Peyer's patch (tissue), 4 donors: ENCODE measurements at regions not wholly inside any gene's neighbourhood (a gene's known extent, or its start where the extent isn't known, plus 50 kb on each side); places are given as distances from the start of the nearest gene placed in this dataset.

Experiments
- DNase-seq, 3 donors: peaks; one replicate each; pipeline ENCODE4 v3.0.0-alpha.2; 2017 to 2019
- H3K27ac ChIP-seq, 4 donors: fragments of 200-600 bp; sonication (generic); one replicate each; pipeline ENCODE4 v1.5.1; 2016 to 2019
- H3K27me3 ChIP-seq, 2 donors: fragments of 200-600 bp; sonication (generic); one replicate each; pipeline ENCODE4 v1.5.1; 2019
- H3K36me3 ChIP-seq, 3 donors: fragments of 200-600 bp; sonication (generic); one replicate each; pipeline ENCODE4 v1.5.1; 2016 to 2019
- H3K4me1 ChIP-seq, 4 donors: fragments of 200-600 bp; sonication (generic); one replicate each; pipeline ENCODE4 v1.5.1; 2016 to 2019
- H3K4me3 ChIP-seq, 4 donors: fragments of 200-600 bp; sonication (generic); 1 replicate in 3 of 4; 2 replicates in 1 of 4; pipeline ENCODE4 v1.5.1; 2016 to 2019; ENCODE audit warnings: mild to moderate bottlenecking in 1 of 4
- H3K9me3 ChIP-seq, 4 donors: fragments of 200-600 bp; sonication (generic); one replicate each; pipeline ENCODE4 v1.5.1; 2016 to 2019; ENCODE audit warnings: mild to moderate bottlenecking in 1 of 4
- POLR2A ChIP-seq, 2 donors: fragments of 450-650 bp; IDR thresholded peaks; one replicate each; pipeline ENCODE4 v1.5.1; 2017; ENCODE audit warnings: antibody characterized with exemption in 2 of 2, mild to moderate bottlenecking in 2 of 2, moderate library complexity in 2 of 2
- TF ChIP-seq, protein P1 (sequence below), 6 experiments: fragments of 450-650 bp in 4 of 6; fragments of 200-600 bp in 2 of 6; sonication (generic) in 1 of 6; IDR thresholded peaks; one replicate each; pipeline ENCODE4 v1.5.1; 2017 to 2019; ENCODE audit warnings: antibody characterized with exemption in 6 of 6, mild to moderate bottlenecking in 3 of 6, moderate library complexity in 1 of 6

DNA sequence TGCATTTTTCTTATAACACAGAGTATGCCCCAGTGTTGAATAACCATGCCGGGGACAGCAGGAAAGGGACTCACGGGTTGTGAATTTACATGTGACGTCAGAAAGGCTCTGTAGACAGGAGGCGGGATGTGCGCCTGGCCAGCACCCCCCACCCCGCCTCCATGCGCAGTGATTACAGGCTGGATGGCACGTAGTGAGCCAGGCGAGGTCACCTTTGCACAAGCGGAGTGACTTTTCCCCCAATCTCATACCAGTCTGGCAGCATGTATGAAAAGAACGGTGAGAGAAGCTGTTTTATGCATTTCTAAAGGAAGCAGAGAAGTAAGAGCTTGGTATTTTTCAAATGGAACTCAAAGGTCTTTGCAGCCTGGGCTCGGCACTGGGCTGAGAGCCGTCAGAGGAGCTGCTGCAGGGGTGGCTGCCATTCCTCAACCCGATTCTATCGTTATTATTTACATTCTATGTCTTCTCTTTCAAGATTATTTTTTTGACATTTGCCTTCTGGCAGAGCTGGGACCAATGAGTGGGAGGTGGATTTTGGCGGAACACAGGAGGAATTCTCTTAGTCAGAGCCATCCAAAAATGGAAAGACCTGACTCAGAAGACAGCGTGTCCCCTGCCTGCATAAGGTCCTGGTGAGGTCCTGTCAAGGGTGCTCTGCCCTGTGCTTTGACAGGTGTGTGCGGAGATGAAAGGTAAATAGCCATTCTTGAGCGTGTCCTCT is 115.6 kb upstream of the SLC45A1 start:
- TF ChIP-seq POLR2A (IDR thresholded peaks at IDR 0.05), result no peak
- TF ChIP-seq, protein P1, sequence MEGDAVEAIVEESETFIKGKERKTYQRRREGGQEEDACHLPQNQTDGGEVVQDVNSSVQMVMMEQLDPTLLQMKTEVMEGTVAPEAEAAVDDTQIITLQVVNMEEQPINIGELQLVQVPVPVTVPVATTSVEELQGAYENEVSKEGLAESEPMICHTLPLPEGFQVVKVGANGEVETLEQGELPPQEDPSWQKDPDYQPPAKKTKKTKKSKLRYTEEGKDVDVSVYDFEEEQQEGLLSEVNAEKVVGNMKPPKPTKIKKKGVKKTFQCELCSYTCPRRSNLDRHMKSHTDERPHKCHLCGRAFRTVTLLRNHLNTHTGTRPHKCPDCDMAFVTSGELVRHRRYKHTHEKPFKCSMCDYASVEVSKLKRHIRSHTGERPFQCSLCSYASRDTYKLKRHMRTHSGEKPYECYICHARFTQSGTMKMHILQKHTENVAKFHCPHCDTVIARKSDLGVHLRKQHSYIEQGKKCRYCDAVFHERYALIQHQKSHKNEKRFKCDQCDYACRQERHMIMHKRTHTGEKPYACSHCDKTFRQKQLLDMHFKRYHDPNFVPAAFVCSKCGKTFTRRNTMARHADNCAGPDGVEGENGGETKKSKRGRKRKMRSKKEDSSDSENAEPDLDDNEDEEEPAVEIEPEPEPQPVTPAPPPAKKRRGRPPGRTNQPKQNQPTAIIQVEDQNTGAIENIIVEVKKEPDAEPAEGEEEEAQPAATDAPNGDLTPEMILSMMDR (IDR thresholded peaks at IDR 0.05), result no peak
- Histone ChIP-seq H3K27ac (peak overlapping the region; percentile 43 to 80 (median 51)), H3K4me3 (no peak overlapping the region), H3K9me3 (no peaks in the 10 kb centered on the region), H3K4me1 (peaks cover 0 to 29% (median 0%) of the 10 kb centered on the region in 4 donors), H3K27me3 (no peaks in the 10 kb centered on the region), H3K36me3 (no peaks in the 10 kb centered on the region)
- peak in 2 of 3 donors; percentile 60 to 64 for DNase-seq

DNA sequence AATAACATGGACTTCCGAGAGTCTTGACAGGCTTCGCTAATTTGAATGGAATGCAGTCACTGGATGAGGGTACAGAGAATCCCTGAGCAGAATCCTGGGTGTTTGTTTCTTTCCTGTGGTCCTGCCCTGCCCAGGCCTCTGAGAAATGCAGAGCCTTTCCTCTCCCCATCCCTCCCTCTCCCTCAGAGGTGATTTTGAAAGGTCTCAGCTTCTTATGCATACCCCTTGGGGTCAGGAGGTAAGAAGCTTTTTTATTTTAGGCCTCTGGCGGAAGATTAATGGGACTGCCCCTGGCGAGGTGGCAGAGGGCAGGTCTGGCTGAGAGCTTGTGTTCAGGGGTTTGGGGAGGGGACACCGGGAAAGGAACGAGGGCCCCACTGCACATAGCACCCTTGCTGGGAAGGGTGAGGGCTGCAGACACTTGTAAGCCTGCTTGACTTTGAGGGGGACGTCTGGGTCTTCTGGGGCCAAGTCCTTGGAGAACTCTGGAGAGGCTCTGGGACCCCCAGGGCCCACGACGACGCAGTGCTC is 116.5 kb upstream of the SLC45A1 start:
- no peaks in the 10 kb centered on the region for H3K9me3 ChIP-seq
- peaks cover 0 to 31% (median 0%) of the 10 kb centered on the region in 4 donors for H3K4me1 ChIP-seq
- H3K4me3 ChIP-seq, result no peak overlapping the region
- no peak for DNase-seq
- TF ChIP-seq, protein P1 (IDR thresholded peaks at IDR 0.05), result no peak
- no peak for TF ChIP-seq POLR2A (IDR thresholded peaks at IDR 0.05)
- H3K27ac ChIP-seq, result peak overlapping the region in 3 of 4 donors; percentile 46 to 80 (median 56)
- no peaks in the 10 kb centered on the region for H3K36me3 ChIP-seq
- H3K27me3 ChIP-seq, result no peaks in the 10 kb centered on the region

DNA sequence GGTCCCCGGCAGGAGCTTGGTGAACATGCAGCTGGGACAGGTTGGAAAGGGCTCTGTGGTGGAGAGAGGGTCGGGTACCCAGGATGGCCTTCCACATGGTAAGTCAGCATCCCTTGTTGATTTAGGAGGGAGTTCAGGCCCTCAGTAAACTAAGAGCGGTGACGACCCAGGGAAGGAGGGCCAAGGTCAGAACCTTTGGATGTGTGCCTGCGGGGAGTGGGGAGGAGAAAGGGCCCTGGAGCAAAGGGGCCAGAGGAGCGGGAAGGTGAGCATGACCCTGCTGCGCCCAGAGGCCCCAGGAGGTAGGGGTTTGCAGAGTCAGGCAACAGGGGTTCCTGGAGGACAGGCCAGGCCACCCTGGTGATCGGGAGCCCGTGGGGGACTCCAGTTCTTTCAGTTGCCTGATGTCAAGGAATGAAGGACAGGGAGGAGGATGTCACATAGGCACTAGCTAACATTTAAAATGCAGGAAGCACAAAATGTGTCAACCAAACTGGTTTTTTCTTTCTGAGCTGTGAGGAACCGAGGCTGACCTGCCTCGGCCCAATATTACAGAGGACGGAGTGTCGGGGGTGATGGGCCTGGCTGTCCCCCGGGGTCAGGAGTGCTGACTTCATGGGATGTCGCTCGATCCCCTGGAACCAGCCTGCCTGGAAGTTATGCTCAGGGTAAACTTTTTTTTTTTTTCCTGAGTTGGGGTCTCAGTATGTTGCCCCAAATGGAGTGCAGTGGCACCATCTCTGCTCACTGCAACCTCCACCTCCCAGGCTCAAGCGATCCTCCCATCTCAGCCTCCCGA is 117.4 kb upstream of the SLC45A1 start:
- Histone ChIP-seq H3K9me3 (no peaks in the 10 kb centered on the region), H3K4me1 (peaks cover 0 to 31% (median 0%) of the 10 kb centered on the region in 4 donors), H3K27ac (peak overlapping the region in 1 of 4 donors; percentile 80), H3K36me3 (no peaks in the 10 kb centered on the region), H3K4me3 (no peak overlapping the region), H3K27me3 (no peaks in the 10 kb centered on the region)
- peak in 1 of 3 donors; percentile 27 for DNase-seq
- no peak for TF ChIP-seq POLR2A (IDR thresholded peaks at IDR 0.05)
- TF ChIP-seq, protein P1 (IDR thresholded peaks at IDR 0.05), result no peak

DNA sequence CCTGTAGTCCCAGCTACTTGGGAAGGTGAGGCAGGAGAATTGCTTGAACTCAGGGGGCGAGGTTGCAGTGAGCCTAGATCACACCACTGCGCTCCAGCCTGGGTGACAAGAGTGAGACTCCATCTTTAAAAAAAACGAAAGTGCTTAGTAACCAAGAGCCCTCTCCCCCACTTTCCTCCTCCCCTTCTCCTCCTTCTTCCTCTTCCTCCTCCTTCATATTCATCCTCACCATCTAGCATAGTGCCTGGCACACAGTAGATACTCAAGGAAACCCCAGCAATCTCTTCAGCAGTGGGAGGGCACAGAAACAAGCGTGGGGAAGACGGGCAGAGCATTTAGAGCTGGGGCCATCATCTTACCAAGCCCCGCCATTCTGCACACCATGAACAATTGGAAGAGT is 119.4 kb upstream of the SLC45A1 start:
- Histone ChIP-seq H3K9me3 (no peaks in the 10 kb centered on the region), H3K4me1 (peaks cover 0 to 31% (median 0%) of the 10 kb centered on the region in 4 donors), H3K27me3 (no peaks in the 10 kb centered on the region), H3K36me3 (no peaks in the 10 kb centered on the region), H3K4me3 (no peak overlapping the region), H3K27ac (no peak overlapping the region)
- no peak for TF ChIP-seq POLR2A (IDR thresholded peaks at IDR 0.05)
- TF ChIP-seq, protein P1 (IDR thresholded peaks at IDR 0.05), result no peak
- no peak for DNase-seq

DNA sequence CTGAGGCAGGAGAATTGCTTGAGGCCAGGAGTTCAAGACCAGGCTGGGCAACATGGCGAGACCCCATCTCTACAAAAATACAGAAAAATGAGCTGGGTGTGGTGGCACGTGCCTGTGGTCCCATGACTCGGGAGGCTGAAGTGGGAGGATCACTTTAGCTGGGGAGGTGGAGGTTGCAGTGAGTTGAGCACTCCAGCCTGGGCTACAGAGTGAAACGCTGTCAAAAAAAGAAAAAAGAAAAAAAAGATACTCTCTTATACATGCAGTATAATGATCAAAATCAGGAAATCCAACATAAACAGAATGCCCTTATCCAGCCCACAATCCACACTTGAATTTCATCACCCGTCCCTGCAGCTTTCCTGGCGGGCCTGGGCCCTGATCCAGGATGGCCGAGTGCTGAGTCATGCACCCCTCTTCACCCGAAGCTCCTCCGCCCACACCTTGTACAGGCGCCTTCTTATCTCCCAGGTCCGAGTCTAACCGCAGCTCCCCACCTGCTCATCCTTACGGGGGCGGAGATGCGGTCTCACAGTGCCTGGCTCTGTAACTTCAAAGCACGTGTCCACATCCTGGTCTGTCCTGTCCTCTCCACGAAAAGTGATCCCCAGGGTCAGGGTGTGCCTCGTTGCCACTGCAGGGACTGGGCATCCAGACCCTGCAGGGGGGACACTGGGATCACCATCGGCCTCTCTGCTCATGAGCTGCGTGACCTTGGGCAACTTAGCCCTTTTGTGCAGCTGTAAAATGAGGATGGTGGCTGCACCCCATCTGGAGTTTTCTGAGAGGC is 120.2 kb upstream of the SLC45A1 start:
- Histone ChIP-seq H3K27ac (no peak overlapping the region), H3K4me3 (no peak overlapping the region), H3K9me3 (no peaks in the 10 kb centered on the region), H3K36me3 (no peaks in the 10 kb centered on the region), H3K4me1 (peaks cover 0 to 26% (median 0%) of the 10 kb centered on the region in 4 donors), H3K27me3 (no peaks in the 10 kb centered on the region)
- peak in 2 of 3 donors; percentile 65 to 67 for DNase-seq
- no peak for TF ChIP-seq POLR2A (IDR thresholded peaks at IDR 0.05)
- TF ChIP-seq, protein P1 (IDR thresholded peaks at IDR 0.05), result no peak
